OCI-LY1 (cell line): ENCODE measurements at regions not wholly inside any gene's neighbourhood (a gene's known extent, or its start where the extent isn't known, plus 50 kb on each side); places are given as distances from the start of the nearest gene placed in this dataset.

Experiments
- EZH2 ChIP-seq: fragments of 200-600 bp; sonication (generic), shearing (Covaris generic); IDR thresholded peaks from 2 replicates; pipeline ENCODE4 v1.8.0; 2017; ENCODE audit warnings: borderline replicate concordance, mixed run types, mild to moderate bottlenecking, antibody characterized with exemption, low read length, moderate library complexity, mixed read lengths
- TF ChIP-seq, protein P1 (sequence below): fragments of 200-600 bp; sonication (generic), shearing (Covaris generic); IDR thresholded peaks from 2 replicates; pipeline ENCODE4 v1.5.1; 2017; ENCODE audit warnings: mild to moderate bottlenecking, antibody characterized with exemption, low read length, moderate library complexity, mixed read lengths

DNA sequence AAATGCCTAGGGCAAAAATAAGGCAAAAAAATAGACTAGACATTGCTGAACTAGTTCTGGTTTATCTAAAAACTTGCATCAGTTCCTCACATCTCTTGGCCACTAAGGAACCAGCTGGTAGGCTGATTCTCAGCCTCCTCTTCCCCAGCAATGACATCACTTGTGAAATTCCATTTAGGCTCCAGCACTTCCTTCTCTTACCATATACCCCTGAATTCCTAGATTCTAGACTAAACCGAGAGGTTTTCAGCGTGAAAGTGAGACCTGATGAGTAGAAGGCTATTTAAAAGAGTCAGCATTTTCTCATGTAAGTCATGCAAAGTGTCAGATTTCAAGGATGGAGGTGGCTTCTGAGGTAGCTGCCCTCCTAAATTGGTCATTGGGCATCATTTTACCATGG is 247.1 kb upstream of the CDIN1 start:
- TF ChIP-seq EZH2: no peak
- TF ChIP-seq, protein P1, sequence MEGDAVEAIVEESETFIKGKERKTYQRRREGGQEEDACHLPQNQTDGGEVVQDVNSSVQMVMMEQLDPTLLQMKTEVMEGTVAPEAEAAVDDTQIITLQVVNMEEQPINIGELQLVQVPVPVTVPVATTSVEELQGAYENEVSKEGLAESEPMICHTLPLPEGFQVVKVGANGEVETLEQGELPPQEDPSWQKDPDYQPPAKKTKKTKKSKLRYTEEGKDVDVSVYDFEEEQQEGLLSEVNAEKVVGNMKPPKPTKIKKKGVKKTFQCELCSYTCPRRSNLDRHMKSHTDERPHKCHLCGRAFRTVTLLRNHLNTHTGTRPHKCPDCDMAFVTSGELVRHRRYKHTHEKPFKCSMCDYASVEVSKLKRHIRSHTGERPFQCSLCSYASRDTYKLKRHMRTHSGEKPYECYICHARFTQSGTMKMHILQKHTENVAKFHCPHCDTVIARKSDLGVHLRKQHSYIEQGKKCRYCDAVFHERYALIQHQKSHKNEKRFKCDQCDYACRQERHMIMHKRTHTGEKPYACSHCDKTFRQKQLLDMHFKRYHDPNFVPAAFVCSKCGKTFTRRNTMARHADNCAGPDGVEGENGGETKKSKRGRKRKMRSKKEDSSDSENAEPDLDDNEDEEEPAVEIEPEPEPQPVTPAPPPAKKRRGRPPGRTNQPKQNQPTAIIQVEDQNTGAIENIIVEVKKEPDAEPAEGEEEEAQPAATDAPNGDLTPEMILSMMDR: no peak
